Left lobe of liver (tissue), 2 donors: ENCODE measurements at regions not wholly inside any gene's neighbourhood (a gene's known extent, or its start where the extent isn't known, plus 50 kb on each side); places are given as distances from the start of the nearest gene placed in this dataset.
"Not testable (repeated sequence)": the region's sequence is repeated elsewhere in the genome, so short reads cannot be mapped to it uniquely, and the experiment has no call there.

Experiments used
- ATAC-seq: fragments of 200-7000 bp; cut with Tn5 transposase; one replicate; pipeline ENCODE4 v1.9.1; 2020; ENCODE audit warnings: mild to moderate bottlenecking, moderate library complexity
- DNase-seq: peaks from one replicate; pipeline ENCODE4 v3.0.0-alpha.2; 2020; ENCODE audit warnings: low spot score
- donor health status: DM: no; HTN: no; CAD: no; lungs with moderate emphysema.
- donor health status: DM: no; HTN: yes; CAD: no.

DNA sequence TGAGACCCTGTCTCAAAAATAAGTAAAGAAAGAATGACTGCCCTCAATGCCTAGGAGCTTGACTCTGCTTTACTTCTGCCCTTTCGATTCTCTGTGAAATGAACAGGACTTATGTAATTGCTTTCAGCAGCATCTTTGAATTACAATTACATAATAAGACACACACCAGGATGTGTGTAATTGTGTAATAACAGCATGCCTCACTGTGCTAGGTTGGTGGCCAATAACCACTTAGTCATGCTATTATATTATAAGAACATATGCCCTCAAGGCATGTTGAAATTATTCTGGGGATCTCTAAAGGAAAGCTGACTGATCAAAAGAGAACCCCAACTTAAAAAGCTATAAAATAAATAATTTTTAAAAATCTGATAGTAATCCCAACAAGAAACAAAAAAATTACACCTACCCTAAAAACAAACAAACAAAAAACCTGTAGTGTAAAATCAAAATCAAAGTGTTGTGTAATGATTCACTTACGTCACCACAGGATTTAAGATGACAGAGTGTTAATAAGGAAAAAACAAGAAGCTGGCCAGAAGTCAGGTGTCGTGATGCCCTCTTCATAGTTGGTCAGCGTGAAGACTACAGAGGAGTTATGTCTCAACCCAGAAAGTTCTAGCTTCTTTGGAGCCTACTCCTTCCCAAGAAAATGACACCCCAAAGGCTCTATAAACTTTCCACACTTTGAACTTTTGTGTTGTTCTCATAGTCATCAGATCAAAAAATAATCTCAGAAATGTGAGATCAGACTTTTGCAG is 70.5 kb upstream of the NBPF11 start:
- not testable (repeated sequence) for DNase-seq, ATAC-seq

GRCh38 chr1:148221593-148221992 is 69.5 kb upstream of the NBPF11 start:
- not testable (repeated sequence) for ATAC-seq, DNase-seq

GRCh38 chr1:148219229-148219628 is 67.1 kb upstream of the NBPF11 start:
- DNase-seq, ATAC-seq: not testable (repeated sequence)

- DNase-seq, ATAC-seq: not testable (repeated sequence)
Observed at GRCh38 chr1:148211191-148211590, 59.1 kb upstream of the NBPF11 start.

GRCh38 chr1:148210624-148211023 is 58.5 kb upstream of the NBPF11 start:
- DNase-seq: not testable (repeated sequence)

DNA sequence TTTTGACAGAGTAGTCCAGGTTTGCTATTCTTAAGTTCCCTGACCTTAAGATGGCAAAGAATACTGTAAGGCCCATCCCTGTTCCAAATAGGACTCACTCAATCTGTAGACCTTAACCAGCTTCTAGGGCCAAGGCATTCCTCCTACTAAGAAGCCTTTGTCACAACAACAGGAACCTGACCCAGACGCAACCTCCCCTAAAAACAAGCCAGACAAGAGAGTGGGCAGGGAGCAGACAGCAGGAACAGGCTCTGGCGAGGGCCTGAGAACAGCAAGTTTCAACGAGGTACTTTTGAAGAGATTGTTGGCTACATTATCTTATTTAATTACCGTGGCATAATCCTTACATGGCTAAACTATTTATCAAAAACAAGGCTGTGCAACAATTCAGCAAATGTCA is 58.1 kb upstream of the NBPF11 start:
- not testable (repeated sequence) for ATAC-seq

More at GRCh38 chr1:148210624-148211023, 58.5 kb upstream of the NBPF11 start:
- not testable (repeated sequence) for ATAC-seq

DNA sequence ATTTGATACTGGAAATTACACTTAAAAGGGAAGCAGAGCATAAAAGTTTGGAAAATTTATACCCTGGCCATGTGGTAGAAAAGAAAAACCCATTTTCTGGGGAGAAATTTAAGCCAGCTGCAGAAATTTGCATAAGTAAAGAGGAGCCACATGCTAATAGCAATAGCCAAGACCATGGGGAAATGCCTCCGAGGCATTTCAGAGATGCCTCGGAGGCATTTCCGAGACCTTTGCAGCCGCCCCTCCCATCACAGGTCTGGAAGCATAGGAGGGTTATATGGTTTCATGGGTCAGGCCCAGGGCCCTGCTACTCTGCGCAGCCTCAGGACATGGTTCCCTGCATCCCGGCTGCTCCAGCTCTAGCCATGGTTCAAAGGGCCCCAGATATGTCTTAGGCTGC is 49.9 kb upstream of the NBPF11 start:
- not testable (repeated sequence) for ATAC-seq, DNase-seq

More for the DNA sequence above, 58.1 kb upstream of the NBPF11 start:
- not testable (repeated sequence) for DNase-seq
